Lower lobe of right lung (tissue), 2 donors: ENCODE measurements at regions not wholly inside any gene's neighbourhood (a gene's known extent, or its start where the extent isn't known, plus 50 kb on each side); places are given as distances from the start of the nearest gene placed in this dataset.

ENCODE experiments used
- ATAC-seq, 2 donors: fragments of 200-7000 bp; cut with Tn5 transposase; one replicate each; pipeline ENCODE4 v1.9.1; 2020 to 2022; ENCODE audit warnings: mild to moderate bottlenecking in 2 of 2, moderate library complexity in 2 of 2
- DNase-seq: peaks from one replicate; pipeline ENCODE4 v3.0.0-alpha.2; 2020
- H3K27ac ChIP-seq: fragments of 200-600 bp; one replicate; pipeline ENCODE4 v1.8.0; 2022
- H3K27me3 ChIP-seq: fragments of 200-600 bp; one replicate; pipeline ENCODE4 v1.8.0; 2022; ENCODE audit warnings: low read depth
- H3K36me3 ChIP-seq: fragments of 200-600 bp; one replicate; pipeline ENCODE4 v1.8.0; 2022; ENCODE audit warnings: mild to moderate bottlenecking
- H3K4me1 ChIP-seq: fragments of 200-600 bp; one replicate; pipeline ENCODE4 v1.8.0; 2022
- H3K4me3 ChIP-seq: fragments of 200-600 bp; one replicate; pipeline ENCODE4 v1.8.0; 2022; ENCODE audit warnings: mild to moderate bottlenecking
- H3K9me3 ChIP-seq: fragments of 200-600 bp; one replicate; pipeline ENCODE4 v1.8.0; 2022
- CTCF ChIP-seq: fragments of 200-600 bp; IDR thresholded peaks from one replicate; pipeline ENCODE4 v1.8.0; 2022; ENCODE audit warnings: antibody characterized with exemption, mild to moderate bottlenecking
- intact Hi-C: fragments of 100-400 bp; cut with DNase I; formaldehyde crosslinking; loops from one replicate; pipeline ENCODE4 v1.11.0; 2022
- donor health status: DM: no; HTN: yes; CAD: no; lungs with severe emphysema.

DNA sequence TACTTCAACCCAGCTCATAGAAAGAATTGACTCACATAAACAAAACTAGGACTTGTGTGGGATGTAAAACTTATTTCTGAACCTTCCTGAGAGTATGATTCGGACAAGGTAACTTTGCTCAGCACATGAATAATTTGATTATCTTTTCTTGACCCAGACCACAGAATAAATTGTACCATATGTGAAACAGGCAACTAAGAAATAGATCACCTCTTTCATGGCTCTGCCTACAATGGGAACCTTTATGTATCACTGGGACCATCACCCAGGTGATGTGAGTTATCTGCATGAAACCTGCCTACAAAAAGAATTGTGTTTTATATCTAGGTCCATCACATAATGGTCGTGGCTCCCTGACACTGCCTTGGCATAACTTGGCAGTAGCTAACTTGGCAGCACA, 1124.1 kb upstream of the AMELY start:
- Histone ChIP-seq H3K36me3 (no peaks in the 10 kb centered on the region), H3K9me3 (no peaks in the 10 kb centered on the region), H3K27ac (no peak overlapping the region), H3K27me3 (no peaks in the 10 kb centered on the region), H3K4me1 (no peaks in the 10 kb centered on the region), H3K4me3 (no peak overlapping the region)
- no peak for TF ChIP-seq CTCF
- DNase-seq, result no peak
- intact Hi-C loops, result no loop called here
- ATAC-seq, result no peak

- TF ChIP-seq CTCF, result no peak
- DNase-seq (no peak), ATAC-seq (no peak)
- no peaks in the 10 kb centered on the region for H3K36me3 ChIP-seq
- H3K4me1 ChIP-seq, result no peaks in the 10 kb centered on the region
- intact Hi-C loops, result no loop called here
- no peak overlapping the region for H3K27ac ChIP-seq
- H3K27me3 ChIP-seq, result no peaks in the 10 kb centered on the region
- H3K4me3 ChIP-seq, result no peak overlapping the region
- H3K9me3 ChIP-seq, result no peaks in the 10 kb centered on the region
Observed at GRCh38 chrY:8034673-8035072, 1123.1 kb upstream of the AMELY start.

- Histone ChIP-seq H3K27ac (no peak overlapping the region), H3K36me3 (no peaks in the 10 kb centered on the region), H3K9me3 (no peaks in the 10 kb centered on the region), H3K4me3 (no peak overlapping the region), H3K27me3 (no peaks in the 10 kb centered on the region), H3K4me1 (no peaks in the 10 kb centered on the region)
- DNase-seq (no peak), ATAC-seq (no peak)
- intact Hi-C loops, result no loop called here
- TF ChIP-seq CTCF, result no peak
Observed at GRCh38 chrY:8033200-8033599, 1121.6 kb upstream of the AMELY start.

DNA sequence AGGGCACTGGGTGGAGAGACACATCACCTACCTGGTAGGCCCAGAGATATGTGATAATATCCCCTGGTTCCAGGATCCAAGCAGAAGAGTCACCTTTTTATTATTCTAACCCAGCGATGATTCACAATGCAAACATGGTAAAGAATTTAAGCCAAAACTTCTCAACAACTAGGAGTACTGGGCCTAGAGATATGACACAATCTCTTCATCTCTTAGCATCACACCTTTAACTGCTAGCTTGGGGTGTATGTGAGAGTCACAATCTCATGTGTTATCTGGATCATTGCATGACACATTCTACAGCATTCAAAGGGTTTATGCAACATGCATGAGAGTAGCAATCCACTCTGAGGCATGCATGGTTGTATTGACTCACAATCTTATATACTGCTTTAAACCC, 1109.0 kb upstream of the AMELY start:
- no peak for TF ChIP-seq CTCF
- Histone ChIP-seq H3K36me3 (no peaks in the 10 kb centered on the region), H3K9me3 (no peaks in the 10 kb centered on the region), H3K4me1 (no peaks in the 10 kb centered on the region), H3K27ac (no peak overlapping the region), H3K4me3 (no peak overlapping the region), H3K27me3 (no peaks in the 10 kb centered on the region)
- ATAC-seq, result no peak
- intact Hi-C loops, result no loop called here
- no peak for DNase-seq

DNA sequence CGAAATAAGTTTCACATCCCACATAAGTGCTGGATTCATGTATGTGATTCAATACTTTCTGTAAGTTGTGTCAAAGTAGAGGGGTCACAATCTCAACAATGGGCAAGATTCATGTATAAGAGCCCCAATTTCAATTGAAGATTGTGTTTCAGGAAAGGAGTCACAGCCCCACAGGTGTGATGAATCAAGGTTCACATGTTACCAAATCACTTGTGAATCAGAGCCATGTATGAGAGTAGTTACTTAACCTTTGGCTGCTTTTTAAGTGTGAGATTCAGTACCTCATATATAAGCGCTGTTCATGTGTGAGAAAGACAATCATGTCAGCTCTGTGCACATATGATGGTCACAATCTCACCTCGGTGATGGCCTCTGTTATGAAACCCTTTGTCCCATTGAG, 1100.0 kb upstream of the AMELY start:
- Histone ChIP-seq H3K36me3 (no peaks in the 10 kb centered on the region), H3K27me3 (no peaks in the 10 kb centered on the region), H3K27ac (no peak overlapping the region), H3K4me1 (no peaks in the 10 kb centered on the region), H3K9me3 (no peaks in the 10 kb centered on the region), H3K4me3 (no peak overlapping the region)
- no peak for ATAC-seq
- no peak for TF ChIP-seq CTCF
- DNase-seq, result no peak
- intact Hi-C loops, result no loop called here

DNA sequence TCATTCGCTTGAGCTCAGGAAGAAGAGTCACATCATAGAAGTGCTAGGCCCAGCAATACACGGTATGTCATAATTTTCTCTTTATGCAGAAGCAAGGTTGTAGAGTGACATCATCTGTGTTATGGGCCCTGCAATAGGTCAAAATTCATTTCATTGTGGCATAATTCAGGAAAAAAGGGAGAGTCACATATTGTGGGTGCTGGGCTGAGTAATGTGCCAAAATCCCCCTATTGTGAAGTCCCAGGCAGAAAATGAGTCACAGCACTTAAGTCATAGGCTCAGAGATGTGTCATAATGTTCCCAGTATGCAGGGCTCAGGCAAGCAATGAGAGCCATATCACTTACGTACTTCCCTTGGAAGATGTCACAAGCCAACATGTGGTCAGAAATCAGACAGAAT, 1092.6 kb upstream of the AMELY start:
- no peaks in the 10 kb centered on the region for H3K4me1 ChIP-seq
- H3K27ac ChIP-seq, result no peak overlapping the region
- intact Hi-C loops, result no loop called here
- H3K36me3 ChIP-seq, result no peaks in the 10 kb centered on the region
- no peaks in the 10 kb centered on the region for H3K27me3 ChIP-seq
- no peak for TF ChIP-seq CTCF
- ATAC-seq (no peak), DNase-seq (no peak)
- no peak overlapping the region for H3K4me3 ChIP-seq
- H3K9me3 ChIP-seq, result no peaks in the 10 kb centered on the region
